Panc1 (cell line): ENCODE measurements at regions not wholly inside any gene's neighbourhood (a gene's known extent, or its start where the extent isn't known, plus 50 kb on each side); places are given as distances from the start of the nearest gene placed in this dataset.

Experiments
- POLR2AphosphoS5 ChIP-seq: IDR thresholded peaks from 2 replicates; pipeline ENCODE4 v1.6.1; 2012; ENCODE audit warnings: mild to moderate bottlenecking, low read depth, low read length, moderate library complexity
- SIN3A ChIP-seq: IDR thresholded peaks from 2 replicates; pipeline ENCODE4 v1.6.1; 2012; ENCODE audit warnings: low read depth, mild to moderate bottlenecking, low read length, moderate library complexity, borderline replicate concordance; ENCODE audit not compliant: insufficient read depth
- TCF7L2 ChIP-seq: IDR thresholded peaks from 2 replicates; pipeline ENCODE4 v1.6.1; 2011; ENCODE audit warnings: mild to moderate bottlenecking, low read depth, low read length, inconsistent platforms
- TF ChIP-seq, protein P1 (sequence below), 2 experiments: IDR thresholded peaks; 2 replicates each; pipeline ENCODE4 v1.6.1; 2011 to 2012; ENCODE audit warnings: low read depth in 2 of 2, control low read depth in 1 of 2, low read length in 1 of 2, mild to moderate bottlenecking in 1 of 2, moderate library complexity in 1 of 2; ENCODE audit not compliant: insufficient read depth in 1 of 2
- TF ChIP-seq, protein P2 (sequence below): fragments of 450-650 bp; IDR thresholded peaks from 2 replicates; pipeline ENCODE4 v1.5.1; 2017; ENCODE audit warnings: mild to moderate bottlenecking

DNA sequence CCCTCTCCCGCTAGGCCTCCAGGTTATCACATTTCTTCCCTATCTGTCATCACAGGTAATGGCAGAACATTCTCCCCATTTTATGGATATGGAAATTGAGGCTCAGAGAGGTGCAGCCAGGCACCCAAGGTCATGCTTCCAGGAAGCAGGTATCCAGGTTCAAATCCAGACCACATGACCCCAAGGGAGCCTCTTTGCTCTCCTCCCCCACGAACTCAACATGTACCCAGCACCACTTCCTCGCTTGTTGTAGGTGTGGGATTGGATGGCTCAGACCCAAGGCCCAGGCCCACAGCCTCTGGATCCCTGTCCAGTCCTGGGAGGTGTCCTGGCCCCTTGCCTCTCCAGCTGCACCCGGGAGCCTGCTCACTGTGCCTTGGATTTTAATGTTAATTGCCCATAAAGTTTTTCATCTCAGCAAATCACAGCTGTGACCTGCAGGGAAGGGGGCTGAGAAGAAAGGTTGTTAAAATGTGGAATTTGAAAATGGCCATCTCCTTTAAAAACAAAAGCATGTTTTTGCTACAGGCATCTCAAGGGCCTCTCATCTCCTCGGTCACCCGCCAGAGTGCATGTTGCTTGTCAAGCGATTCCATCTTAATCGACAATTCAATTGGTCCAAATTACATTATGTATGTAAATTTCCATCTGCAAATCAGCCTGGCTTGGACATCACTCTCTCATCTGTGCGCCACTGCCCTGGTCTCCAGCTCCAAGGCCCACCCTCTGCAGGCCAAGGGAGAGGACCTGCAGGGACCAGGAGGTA, 205.4 kb upstream of the ZMIZ1 start:
- TF ChIP-seq, protein P1, sequence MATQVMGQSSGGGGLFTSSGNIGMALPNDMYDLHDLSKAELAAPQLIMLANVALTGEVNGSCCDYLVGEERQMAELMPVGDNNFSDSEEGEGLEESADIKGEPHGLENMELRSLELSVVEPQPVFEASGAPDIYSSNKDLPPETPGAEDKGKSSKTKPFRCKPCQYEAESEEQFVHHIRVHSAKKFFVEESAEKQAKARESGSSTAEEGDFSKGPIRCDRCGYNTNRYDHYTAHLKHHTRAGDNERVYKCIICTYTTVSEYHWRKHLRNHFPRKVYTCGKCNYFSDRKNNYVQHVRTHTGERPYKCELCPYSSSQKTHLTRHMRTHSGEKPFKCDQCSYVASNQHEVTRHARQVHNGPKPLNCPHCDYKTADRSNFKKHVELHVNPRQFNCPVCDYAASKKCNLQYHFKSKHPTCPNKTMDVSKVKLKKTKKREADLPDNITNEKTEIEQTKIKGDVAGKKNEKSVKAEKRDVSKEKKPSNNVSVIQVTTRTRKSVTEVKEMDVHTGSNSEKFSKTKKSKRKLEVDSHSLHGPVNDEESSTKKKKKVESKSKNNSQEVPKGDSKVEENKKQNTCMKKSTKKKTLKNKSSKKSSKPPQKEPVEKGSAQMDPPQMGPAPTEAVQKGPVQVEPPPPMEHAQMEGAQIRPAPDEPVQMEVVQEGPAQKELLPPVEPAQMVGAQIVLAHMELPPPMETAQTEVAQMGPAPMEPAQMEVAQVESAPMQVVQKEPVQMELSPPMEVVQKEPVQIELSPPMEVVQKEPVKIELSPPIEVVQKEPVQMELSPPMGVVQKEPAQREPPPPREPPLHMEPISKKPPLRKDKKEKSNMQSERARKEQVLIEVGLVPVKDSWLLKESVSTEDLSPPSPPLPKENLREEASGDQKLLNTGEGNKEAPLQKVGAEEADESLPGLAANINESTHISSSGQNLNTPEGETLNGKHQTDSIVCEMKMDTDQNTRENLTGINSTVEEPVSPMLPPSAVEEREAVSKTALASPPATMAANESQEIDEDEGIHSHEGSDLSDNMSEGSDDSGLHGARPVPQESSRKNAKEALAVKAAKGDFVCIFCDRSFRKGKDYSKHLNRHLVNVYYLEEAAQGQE (IDR thresholded peaks at IDR 0.05; ENCODE audit: insufficient read depth in 1 of 2, low read depth in 2 of 2, low read length in 1 of 2) = no peak
- TF ChIP-seq, protein P2, sequence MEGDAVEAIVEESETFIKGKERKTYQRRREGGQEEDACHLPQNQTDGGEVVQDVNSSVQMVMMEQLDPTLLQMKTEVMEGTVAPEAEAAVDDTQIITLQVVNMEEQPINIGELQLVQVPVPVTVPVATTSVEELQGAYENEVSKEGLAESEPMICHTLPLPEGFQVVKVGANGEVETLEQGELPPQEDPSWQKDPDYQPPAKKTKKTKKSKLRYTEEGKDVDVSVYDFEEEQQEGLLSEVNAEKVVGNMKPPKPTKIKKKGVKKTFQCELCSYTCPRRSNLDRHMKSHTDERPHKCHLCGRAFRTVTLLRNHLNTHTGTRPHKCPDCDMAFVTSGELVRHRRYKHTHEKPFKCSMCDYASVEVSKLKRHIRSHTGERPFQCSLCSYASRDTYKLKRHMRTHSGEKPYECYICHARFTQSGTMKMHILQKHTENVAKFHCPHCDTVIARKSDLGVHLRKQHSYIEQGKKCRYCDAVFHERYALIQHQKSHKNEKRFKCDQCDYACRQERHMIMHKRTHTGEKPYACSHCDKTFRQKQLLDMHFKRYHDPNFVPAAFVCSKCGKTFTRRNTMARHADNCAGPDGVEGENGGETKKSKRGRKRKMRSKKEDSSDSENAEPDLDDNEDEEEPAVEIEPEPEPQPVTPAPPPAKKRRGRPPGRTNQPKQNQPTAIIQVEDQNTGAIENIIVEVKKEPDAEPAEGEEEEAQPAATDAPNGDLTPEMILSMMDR = no peak
- no peak for TF ChIP-seq TCF7L2
- no peak for TF ChIP-seq SIN3A
- TF ChIP-seq POLR2AphosphoS5 = no peak
